GM18858 (cell line): ENCODE measurements at regions not wholly inside any gene's neighbourhood (a gene's known extent, or its start where the extent isn't known, plus 50 kb on each side); places are given as distances from the start of the nearest gene placed in this dataset.
"Not testable (repeated sequence)": the region's sequence is repeated elsewhere in the genome, so short reads cannot be mapped to it uniquely, and the experiment has no call there.

Source experiments
- ATAC-seq: cut with Tn5 transposase; IDR thresholded peaks from one replicate; pipeline ENCODE4 v1.9.1; 2021; ENCODE audit not compliant: unreplicated experiment

DNA sequence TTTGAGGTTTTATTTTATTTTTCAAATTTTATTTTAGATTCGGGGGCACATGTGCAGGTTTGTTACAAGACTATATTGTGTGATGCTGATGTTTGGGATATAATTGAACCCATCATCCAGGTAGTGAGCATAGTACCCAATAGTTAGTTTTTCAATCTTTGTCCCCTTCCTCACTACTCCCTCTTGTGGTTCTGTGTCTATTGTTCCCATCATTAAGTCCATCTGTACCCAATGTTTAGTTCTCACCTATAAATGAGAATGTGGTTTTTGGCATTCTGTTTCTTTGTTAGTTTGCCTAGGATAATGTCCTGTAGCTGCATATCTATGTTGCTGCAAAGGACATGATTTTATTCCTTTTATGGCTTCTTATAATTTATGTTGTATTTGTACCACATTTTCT is 767.2 kb upstream of the ADGRL3 start:
- no peak for ATAC-seq

DNA sequence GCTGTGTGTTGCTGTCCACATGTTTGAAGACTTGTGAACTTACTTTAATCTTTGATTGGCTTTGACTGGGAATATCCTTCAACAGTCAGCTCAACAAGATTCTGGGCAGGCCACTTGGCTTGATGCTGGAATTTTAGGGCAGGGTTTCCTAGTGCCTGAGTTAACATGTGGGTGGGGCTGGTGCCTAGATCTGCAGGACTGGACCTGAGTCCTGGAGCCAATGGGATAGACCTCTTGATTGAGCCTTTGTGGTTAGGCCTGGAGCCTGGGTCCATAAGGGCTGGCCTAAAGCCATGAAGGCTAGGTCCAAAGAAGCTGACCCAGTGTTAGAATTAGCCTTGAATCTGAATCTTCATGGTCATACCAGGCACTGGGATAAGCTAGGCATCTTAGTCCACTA is 757.1 kb upstream of the ADGRL3 start:
- no peak for ATAC-seq

DNA sequence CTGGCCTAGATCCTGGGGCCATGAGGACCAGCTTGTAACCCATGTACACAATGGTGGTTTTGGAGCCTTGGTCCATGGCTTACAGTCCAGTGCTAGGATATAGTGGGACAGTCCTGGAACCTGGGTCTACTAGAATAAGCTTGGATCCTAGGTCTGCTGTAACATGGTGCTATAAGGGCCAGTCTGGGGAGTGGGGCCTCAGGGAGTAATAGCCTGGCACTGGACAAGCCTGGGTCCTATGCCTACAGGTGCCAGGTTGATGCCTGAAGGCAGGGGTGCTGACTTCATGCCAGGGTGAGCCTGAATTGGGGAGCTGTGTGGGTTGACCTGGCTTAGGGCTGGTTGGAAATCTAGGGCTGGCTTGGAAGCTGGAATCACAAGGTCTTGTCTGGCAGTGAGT is 756.3 kb upstream of the ADGRL3 start:
- no peak for ATAC-seq

DNA sequence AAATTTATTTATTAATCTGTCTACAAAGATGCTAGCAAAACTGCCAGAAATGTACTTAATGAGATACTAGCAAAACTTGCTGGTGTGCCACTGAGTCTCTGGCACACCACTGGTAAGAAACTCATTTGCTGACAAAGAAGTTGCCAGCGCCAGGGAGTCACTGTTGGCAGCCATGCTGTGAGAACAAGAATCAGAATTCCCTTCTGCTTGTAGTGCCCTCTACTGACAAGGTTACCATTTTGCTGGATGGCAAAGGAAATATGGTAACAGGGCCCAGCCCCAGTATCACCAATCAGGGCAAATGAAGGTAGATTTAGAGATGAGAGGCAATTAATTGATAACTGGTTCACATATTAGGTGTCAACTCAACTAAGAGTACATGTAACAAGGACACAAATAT is 750.1 kb upstream of the ADGRL3 start:
- ATAC-seq, result no peak

DNA sequence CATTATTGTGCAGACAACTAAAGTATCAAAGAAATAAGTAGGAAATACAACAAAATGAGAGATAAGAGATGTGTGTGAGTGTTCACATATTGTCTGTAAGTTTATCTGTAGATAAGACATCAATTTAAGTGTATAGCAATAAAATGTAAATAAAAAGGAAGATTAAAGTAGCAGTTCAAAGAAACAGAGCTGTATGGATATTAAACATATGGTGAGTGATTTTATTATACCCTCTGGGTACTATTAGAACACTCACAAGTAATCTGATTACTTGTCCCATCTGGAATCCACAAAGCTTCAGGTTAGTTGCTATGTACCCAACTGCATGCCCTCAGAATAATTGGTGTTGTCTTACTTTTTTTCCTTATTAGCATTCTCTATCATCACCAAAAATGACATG is 747.9 kb upstream of the ADGRL3 start:
- no peak for ATAC-seq

DNA sequence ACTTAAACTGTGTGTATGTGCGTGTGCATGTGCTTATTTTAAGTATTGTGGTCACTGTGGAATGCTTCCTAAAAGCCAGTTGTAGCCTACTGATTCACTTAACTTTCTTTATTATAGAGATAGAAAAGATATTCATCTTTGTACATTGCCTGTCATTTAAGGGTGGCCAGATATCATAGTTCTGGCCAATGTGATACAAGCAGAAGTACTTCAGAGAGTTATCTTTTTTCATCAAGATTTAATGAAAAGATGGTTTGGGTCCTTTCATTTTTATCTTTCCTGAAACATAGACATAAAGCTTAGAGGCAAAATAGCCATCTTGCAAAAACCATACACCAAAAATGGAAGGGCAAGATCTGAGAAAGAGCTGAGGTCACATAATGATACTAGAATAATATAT is 744.7 kb upstream of the ADGRL3 start:
- ATAC-seq, result no peak

DNA sequence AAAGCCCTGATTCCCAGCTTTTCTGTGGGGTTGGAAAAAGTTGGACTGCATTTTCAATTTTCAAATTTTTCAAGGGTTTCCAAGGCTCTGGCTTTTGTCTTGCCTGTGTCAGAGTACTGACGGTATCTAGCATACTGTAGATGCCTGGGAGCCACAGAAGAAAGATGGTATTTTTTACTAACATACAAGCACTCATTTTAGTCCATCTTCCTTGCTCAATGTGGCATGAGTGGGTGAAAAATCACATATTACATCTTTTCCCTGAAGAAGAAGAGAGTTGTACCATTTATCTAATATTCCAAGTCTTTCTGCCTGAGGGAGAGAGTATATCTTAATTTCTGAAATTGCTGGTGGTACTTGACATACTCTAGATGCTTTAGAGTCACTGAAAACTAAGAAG is 738.6 kb upstream of the ADGRL3 start:
- no peak for ATAC-seq

DNA sequence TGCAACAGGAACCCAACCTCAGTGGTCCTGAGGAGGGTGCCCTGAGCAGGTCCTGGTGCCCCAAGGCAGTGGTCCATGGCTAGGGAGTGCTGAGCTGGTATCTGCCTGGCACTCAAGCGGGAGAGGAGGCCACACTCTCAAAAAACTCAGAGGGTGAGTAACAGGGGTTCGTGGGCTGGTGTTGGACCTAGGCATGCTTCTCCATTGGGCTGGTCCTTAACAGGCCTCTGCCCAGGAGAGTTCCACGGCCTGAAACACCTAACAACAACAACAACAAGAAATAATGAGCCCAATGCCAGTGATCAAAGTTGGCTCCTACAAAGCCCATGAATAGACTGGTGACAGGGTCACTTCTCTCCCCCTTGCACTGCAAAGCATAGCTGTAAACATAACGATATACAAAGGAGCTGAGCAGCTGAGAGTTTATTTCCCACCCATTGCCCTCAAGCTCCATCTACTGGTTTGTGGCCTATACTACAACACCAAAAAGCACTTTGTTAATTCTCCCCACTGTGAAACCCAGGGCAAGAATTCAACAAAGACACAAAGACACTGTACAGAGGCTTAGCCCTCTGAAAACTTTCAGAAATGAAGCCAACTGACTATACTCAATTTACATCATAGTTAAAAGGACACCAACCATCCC is 736.1 kb upstream of the ADGRL3 start:
- ATAC-seq, result no peak

DNA sequence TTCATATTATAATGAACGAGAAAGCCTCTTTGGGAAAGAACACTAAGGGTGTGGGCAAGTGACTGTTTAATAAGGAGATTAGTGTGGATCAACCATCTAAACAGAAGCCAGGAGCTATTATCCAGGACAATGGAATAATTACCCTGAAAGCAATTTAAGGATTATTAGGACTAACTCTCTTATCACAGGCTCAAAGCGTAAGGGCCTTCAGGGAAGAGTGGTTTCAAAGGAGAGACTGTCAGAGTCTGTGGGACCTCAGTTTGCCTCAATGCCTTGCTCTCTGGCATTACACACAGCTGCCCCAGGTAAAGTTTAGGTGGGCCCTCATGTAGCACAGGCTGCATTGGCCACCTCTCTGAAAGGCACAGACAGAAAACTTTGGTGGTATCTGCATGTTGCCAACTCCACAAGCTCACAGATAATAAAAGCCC is 717.2 kb upstream of the ADGRL3 start:
- no peak for ATAC-seq

DNA sequence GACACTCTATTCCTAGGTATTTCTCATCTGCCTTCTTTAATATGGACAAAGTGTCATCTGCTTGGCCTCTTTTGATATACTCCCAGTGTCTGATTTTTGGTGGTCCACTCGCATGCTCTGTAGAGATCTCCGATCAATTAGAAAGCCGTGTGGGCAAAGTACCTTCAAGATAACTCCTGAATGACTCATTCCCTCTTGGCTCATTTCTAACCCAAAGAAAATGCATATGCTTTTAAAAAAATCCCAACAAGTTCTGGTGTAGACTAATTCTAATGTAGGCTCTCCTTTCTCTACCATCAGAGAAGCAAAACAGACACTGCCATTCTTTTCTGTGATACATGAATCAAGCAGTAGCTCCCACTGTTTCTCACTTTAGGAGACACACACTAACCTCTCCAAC is 714.9 kb upstream of the ADGRL3 start:
- no peak for ATAC-seq

DNA sequence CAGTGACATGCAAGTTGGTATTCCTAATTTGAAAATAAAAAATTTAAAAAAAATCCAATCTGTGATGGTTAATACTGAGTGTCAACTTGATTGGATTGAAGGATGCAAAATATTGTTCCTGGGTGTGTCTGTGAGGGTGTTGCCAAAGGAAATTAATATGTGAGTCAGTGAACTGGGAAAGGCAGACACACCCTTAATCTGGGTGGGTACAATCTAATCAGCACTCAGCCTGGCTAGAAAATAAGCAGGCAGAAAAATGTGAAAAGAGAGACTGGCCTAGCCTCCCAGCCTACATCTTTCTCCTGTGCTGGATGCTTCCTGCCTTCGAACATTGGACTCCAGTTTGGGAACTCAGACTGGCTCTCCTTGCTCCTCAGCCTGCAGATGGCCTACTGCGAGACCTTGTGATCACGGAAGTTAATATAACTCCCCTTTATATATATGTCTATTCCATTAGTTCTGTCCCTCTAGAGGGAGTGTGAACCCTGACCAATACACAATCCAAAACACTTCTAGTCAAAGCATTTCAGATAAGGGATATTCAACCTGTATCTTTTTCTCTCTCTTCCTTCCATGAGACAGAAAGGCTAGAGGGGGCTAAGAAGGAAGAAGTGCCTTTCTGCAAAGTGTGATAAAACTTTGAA is 712.9 kb upstream of the ADGRL3 start:
- ATAC-seq, result not testable (repeated sequence)

DNA sequence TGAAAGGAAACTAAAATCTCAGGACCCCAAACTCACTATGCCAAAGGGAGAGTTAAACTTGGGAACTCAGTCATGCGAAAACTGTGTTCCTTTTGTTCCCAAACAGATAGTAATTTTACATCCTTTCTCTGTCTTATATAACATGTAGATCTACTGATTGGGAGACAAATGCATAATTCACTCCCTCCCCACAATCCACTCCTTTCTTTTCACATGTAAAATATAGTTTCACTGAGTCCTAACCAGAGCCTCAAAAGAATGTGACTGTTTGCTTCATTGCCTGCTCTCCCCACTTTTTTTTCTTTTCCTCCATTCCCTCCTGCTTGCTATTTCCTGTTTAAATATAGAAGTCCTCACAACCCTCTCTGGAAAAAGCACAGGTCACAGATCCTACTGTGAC is 699.3 kb upstream of the ADGRL3 start:
- ATAC-seq, result no peak

DNA sequence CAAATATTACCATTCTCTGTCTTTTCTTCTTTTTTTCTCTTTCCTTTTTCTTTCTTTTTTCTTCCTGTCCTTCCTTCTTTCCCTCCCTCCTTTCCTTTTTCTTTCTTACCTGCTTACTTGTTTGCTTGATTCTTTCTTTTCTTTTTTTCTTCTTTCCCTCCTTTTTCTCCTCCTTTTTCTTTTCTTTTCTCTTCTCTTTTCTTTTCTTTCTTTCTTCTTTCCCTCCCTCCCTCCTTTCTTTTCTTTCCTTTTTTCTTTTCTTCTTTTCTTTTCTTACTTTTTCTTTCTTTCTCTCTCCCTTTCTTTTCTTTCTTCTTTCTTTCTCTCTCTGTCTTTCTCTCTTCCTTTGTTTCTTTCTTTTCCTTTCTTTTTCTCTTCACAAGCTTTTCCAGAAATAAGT is 697.4 kb upstream of the ADGRL3 start:
- ATAC-seq, result no peak

DNA sequence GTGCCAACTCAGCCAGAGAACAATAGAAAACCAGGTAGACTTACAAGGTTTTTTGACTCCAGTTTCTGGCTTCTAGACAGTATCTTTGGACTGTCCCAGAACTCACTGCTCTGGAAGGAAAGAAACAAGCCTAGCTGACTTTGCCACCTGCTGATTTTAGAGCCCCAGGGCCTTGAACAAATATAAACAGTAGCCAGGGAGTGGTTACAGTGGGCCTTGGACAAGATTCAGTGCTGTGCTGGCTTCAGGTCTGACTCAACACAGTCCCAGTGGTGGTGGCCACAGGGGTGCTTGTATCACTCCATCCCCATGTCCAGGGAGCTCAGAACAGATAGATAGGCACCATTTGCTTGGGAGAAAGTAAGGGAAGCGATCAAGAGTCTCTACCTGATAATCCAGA is 694.1 kb upstream of the ADGRL3 start:
- no peak for ATAC-seq

DNA sequence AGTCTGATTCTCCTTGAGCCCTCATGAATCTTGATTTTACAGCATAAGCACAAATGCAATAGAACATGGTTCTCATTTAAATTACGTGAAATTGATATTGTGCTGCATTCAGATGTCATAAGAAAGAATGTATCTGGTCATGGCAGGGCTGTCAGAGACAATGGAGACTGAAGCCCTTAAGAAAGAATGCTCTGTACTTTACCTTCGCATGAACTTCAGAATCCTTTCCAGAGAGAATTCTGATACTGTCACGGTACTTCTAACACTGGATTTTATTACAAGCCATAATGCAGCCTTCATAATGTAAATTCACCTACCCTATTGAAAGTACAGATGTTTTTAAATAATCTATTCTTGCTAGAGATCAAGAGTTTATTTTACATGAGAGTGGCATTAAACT is 677.9 kb upstream of the ADGRL3 start:
- ATAC-seq, result no peak

DNA sequence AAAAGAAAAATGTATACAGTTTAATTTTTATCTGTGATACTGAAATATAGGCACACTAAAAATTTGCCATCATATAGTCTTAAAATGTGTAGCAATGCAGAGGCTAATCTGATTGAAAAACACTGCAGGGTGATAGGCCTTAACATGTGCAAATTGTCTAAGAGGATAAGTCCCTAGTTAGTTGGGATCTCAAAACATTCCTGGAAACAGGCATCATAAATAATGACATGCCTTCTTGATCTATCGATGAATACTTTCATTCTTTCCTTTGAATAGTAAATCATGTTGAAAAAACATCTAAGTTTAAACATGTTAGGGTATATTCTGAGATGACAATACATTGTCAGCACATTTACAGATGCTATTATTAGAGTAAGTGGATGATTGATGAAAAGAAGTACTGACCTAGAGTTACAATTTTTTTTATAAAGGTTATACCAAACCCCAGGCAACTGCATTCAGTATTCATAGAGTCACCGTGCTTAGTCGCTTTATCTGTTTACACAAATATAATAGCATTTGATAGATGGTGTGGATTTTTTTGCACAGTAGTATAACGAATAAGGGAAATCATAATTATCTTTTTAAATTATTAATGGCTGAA is 668.2 kb upstream of the ADGRL3 start:
- ATAC-seq, result no peak

DNA sequence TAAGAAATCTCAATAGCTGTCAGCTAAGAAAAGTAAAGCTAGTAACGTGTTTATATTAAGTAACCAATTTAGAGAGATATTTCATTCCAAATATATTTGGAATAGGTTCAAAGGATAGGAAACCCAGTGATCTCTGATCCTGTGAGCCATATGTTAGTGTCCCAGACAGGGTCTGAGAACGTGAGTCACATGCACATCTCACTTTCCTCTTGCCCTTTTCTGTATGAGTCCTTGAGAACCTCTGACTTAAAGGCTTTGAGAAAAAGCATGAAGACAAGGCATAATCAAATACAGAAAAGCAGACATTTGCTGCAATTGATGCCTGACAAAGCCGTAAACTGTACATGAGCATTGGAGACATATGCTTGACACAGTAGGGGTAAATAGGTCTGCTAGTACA is 655.1 kb upstream of the ADGRL3 start:
- ATAC-seq, result no peak

DNA sequence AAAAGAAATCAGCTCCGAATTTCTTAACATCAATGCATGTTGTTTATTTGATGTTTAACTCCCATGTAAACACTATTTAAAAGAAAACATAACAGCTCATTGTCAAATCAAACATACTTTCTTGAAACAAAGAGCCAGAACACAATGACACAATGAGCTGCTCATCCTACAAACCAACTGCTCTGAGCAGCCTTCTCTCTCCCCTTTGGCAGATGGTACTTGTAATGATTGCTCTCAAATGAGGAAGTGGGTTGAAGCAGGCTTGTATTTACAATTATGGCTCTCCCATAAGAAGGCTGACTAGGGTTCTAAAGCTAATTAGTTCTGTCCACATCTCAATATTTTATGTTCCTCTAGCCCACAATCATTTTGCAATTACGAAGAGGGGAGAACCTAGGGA is 637.8 kb upstream of the ADGRL3 start:
- ATAC-seq, result no peak

DNA sequence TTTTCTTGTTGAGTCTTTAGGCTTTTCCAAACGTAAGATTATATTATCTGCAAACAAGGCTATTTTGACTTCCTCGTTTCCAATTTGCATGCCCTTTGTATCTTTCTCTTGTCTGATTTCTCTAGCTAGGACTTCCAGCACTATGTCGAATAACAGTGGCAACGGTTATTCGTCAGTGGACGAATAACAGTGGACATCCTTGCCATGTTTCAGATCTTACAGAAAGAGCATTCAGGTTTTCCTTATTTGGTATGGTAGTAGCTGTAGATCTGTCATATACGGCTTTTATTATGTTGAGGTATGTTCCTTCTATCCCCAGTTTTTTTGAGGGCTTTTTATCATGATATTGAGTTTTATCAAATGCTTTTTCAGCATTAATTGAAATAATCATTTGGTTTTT is 634.6 kb upstream of the ADGRL3 start:
- ATAC-seq, result no peak

DNA sequence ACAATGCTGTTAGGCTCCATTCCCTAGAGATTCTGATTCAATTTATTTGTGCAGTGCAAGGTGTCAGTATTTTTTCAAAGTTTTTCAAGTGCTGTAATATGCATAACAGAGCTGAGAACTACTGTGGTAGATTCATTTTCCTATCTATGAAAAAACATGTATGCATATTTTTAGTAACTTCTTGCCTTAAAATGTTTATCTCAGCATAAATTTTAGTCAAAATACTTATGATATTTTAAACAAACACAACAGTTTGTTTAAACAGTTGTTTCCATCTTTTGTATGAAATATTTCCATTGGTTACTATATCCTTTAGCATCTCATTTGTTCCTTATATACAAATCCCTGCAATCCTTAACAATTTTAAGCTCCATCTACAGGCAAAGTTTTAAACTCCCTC is 624.8 kb upstream of the ADGRL3 start:
- ATAC-seq, result no peak

DNA sequence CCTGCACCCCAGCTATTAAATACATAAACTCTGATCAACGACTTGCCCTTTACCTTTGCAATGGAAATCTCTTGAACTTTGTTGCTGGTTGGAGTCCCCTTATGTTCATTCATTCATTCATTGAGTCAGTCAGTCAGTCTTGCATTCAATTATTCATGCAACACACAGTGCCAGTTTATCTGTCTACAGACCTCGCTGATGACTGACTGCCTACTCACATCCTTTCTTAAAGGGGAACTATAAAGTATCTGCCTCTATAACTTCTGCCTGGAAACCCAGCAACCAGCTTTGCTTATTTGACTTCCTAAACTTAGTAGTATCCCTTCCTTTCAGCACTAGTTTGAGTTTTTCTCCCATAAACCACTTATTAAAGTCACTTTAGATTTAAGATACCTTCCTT is 620.8 kb upstream of the ADGRL3 start:
- ATAC-seq, result no peak

DNA sequence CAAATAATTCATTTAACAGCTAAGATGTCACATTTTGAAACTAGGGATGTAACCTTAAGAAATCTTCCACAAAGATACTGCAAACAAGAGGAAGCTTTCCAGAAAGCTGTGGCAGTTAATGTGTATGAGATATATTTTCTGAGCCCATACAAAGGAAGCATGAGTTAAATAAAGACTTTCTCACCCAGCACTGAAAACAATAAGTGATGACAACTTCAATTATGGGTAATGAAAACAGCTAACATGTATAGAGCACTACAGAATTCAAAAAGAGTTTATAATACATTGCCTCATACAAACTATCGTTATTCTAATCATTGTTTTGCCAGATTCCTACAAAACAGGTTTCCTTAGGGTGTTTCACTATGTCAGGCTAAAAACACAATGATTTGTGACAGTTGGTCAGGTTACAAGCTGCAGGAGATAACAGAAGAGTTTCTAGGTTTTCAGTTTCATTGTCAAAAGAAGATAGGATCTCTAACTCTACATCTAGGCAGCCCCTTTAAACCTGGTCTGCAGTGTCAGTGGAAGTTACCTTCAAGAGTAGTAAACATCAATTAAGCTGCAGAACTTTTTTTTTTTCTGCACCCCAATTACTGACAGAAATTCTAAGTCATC is 618.1 kb upstream of the ADGRL3 start:
- no peak for ATAC-seq
